ENCODE measurements at regions not wholly inside any gene's neighbourhood (a gene's known extent, or its start where the extent isn't known, plus 50 kb on each side); places are given as distances from the start of the nearest gene placed in this dataset.

DNA sequence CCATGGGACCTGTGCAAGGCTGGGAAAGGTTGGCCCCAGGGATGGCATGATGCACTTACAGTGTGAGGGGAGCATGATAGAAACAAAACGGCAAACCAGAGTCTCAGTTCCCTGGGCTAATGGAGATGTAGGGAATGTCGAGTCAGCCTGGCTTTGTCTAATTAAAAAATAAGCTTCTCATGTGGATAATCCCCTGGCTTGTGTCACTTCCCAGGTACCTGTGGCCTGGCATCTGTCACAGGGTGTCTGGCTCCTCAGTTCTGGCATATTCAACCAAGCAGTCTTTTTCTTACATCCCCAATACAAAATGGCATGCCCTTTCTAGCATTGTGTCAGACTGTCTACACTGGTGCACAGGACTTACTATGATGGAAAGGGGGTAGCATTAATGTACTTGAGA, 261.4 kb downstream of the GRIN2B start:
- no peak for DNase-seq (ENCODE audit: low read depth)
- TF ChIP-seq, protein P1, sequence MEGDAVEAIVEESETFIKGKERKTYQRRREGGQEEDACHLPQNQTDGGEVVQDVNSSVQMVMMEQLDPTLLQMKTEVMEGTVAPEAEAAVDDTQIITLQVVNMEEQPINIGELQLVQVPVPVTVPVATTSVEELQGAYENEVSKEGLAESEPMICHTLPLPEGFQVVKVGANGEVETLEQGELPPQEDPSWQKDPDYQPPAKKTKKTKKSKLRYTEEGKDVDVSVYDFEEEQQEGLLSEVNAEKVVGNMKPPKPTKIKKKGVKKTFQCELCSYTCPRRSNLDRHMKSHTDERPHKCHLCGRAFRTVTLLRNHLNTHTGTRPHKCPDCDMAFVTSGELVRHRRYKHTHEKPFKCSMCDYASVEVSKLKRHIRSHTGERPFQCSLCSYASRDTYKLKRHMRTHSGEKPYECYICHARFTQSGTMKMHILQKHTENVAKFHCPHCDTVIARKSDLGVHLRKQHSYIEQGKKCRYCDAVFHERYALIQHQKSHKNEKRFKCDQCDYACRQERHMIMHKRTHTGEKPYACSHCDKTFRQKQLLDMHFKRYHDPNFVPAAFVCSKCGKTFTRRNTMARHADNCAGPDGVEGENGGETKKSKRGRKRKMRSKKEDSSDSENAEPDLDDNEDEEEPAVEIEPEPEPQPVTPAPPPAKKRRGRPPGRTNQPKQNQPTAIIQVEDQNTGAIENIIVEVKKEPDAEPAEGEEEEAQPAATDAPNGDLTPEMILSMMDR (conservative IDR thresholded peaks at IDR 0.05; ENCODE audit: low read depth, low read length), result no peak

DNA sequence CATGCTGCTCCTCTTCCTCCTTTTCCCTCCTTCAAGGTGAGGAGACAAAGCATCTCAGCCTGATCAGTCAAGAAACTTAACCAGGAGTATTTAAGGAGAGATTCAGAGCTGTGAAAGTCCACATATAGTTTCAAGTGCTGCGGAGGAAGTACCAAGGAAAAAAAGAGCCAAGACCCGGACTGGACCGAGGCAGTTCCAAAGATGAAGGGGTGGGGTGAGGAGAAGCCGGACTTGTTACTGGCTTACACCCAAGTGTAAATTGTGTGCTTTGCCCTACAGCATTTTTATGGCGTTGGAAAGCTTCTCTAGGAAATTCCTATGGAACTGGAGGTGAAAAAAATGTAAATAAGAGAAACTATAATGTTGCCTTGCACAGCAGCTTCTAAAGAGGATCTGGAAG, 263.1 kb downstream of the GRIN2B start:
- TF ChIP-seq, protein P1 (conservative IDR thresholded peaks at IDR 0.05; ENCODE audit: low read depth, low read length), result no peak
- DNase-seq (ENCODE audit: low read depth), result no peak
- H3K4me3 ChIP-seq (ENCODE audit: low read depth, low read length), result no peak overlapping the region

More for the DNA sequence above, 261.4 kb downstream of the GRIN2B start:
- H3K4me3 ChIP-seq (ENCODE audit: low read depth, low read length), result no peak overlapping the region

DNA sequence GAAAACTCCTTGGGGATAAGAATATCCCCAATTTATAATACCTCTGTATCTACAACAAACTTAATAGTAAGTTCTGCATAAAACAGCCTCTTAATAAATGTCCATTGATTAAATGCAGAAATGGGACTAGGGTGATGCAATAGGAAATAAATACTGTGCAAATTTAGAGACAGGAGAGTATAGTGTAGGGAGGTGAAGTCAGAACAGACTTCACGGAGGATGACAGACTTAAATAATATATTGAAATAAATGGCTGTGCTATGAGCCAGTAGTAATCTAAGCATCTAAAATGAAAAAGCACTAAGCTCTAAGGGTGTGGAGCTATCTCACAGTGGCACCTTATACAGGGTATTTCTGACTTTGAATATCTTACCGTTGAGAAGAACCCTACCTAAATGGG, 265.3 kb downstream of the GRIN2B start:
- no peak for DNase-seq (ENCODE audit: low read depth)
- H3K4me3 ChIP-seq (ENCODE audit: low read depth, low read length), result no peak overlapping the region
- TF ChIP-seq, protein P1 (conservative IDR thresholded peaks at IDR 0.05; ENCODE audit: low read depth, low read length), result no peak

DNA sequence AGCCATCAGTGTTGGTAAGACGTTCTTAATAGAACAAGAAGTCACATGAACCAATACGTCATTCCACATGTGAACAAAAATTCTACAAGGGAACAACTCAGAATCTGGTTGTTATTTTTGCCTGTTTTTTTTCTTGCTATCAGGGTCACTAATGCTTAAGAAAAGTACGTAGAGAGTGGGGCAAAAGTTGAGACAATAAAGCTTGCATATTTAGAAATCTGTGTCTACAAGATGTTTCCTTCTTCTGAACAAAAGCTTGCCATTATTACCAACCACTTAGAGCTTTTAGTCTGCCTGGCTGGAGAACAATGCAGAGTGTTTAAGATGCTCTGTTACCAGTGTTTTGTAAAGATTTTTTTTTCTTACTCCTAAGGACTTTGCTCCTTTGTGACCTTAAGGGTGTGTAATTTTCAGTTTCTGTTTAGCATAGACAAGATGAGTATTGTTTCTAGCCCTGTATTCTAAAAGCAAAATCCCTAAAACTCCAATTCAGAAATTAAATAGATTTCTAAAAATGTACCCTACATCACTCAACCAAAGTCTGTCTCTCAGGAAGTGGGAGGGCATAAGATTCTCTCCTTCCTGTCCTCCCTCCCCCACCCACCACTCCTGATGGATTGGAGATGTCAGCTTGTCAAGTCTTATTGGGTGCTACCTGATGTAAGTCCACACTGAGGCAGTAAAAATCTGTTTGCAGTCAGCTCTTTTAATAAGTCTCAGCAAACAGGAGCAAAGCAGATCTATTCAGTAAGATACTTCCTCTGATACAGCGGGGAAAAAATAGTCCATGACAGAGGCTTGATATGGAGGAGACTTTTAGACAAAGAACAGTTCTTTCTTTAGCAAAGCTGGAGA, 267.6 kb downstream of the GRIN2B start:
- H3K4me3 ChIP-seq (ENCODE audit: low read depth, low read length), result no peak overlapping the region
- TF ChIP-seq, protein P1 (conservative IDR thresholded peaks at IDR 0.05; ENCODE audit: low read depth, low read length), result no peak
- DNase-seq (ENCODE audit: low read depth), result no peak

DNA sequence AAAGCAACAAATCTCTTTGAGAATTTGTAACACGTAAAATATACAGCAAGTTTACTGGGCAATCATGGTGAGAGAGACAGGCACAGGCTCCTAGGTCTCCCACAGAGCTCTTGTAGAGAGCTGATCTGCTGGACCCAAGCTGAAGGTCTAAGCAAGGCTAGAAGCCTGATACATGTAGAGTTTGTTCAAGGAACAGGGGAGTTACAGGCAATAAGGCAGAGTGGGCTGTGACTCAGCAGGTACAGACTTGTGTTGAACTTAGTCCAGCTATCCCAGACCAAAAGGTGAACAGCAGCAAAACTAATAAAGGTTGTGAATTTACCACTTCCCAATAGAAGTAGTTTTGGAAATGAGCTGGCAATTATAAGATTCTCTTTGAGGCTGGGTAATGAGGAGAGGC, 273.6 kb downstream of the GRIN2B start:
- TF ChIP-seq, protein P1 (conservative IDR thresholded peaks at IDR 0.05; ENCODE audit: low read depth, low read length), result no peak
- DNase-seq (ENCODE audit: low read depth), result no peak
- no peak overlapping the region for H3K4me3 ChIP-seq (ENCODE audit: low read depth, low read length)

DNA sequence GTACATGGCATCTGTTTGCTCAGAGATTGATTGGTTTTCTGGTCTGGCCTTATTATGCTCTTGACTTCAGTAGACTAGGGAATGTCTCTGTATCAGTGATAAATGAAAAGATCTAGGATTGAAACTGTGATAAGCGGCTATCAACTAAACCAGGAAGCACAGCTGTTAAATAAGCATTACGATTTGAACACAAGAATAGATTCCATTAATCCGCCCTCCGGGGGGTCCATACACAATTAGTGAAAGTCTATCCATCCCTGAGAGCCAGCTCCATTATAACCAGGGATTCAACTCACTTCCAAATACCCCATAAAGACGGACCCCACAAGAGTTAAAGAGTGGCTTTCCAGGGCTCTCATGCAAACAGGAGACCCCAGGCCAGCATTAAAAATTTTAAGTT, 279.0 kb downstream of the GRIN2B start:
- TF ChIP-seq, protein P1 (conservative IDR thresholded peaks at IDR 0.05; ENCODE audit: low read depth, low read length), result no peak
- DNase-seq (ENCODE audit: low read depth), result no peak
- H3K4me3 ChIP-seq (ENCODE audit: low read depth, low read length), result no peak overlapping the region

DNA sequence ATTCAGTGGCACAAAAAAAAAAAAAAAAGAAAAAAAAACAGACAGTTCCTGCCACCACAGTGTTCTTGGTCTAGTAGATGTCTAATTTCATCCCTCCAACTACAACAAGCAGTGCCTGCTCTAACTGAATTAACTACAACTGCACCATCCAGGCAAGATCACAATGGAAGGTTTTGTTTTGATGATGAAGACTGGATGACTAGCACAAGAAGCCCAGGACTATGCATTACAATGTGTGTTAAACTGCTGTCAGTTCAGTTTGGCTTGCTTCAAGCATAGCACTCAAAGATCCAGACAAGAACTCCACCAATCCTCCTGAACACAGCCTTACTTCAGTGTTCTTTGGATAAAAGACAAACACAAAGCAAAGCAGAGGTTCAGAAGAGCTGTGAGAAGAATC, 279.9 kb downstream of the GRIN2B start:
- H3K4me3 ChIP-seq (ENCODE audit: low read depth, low read length), result no peak overlapping the region
- no peak for DNase-seq (ENCODE audit: low read depth)
- TF ChIP-seq, protein P1 (conservative IDR thresholded peaks at IDR 0.05; ENCODE audit: low read depth, low read length), result no peak

Measured in epithelial cell of proximal tubule (primary cell).